NOMO-1 treated with DMSO at 0.1 percent for 48 hours (cell line): ENCODE measurements at regions not wholly inside any gene's neighbourhood (a gene's known extent, or its start where the extent isn't known, plus 50 kb on each side); places are given as distances from the start of the nearest gene placed in this dataset.

Experiments used
- DNase-seq: peaks from one replicate; lab custom pipeline; 2025; ENCODE audit not compliant: unreplicated experiment; lab: John Stamatoyannopoulos, UW

GRCh38 chr2:190807886-190808285 is 72.7 kb upstream of the GLS start:
- no peak for DNase-seq

DNA sequence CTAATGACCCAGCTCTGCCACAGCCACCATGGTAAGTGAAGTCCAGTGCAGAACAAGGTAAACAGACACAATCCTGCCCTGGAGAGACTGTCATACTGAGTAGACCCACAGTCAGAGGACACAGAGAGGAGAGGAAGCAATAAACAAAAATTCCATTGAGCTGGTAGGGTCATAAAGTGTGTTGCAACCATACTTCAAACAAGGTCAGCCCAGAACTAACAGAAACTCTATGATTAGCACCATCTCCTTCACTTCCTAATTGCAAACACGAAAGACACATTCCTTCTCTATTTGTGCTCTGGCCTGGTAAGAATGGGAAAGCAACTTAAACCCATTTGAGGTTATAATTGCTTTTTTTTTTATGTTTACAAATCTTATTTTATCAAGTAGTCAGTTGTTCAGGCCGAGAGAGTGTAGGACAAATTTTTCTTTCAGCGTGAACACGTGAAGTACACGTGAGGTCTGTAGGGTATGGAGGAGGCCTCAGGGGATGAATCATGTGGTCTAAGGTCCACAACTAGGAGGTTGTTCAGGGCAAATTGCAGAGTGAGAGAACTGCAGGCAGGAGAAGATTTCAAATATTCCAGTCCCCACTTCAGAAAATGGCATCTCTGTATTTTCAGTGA is 71.4 kb upstream of the GLS start:
- peak; percentile 85 for DNase-seq

GRCh38 chr2:190809876-190810525 is 70.6 kb upstream of the GLS start:
- DNase-seq: no peak

DNA sequence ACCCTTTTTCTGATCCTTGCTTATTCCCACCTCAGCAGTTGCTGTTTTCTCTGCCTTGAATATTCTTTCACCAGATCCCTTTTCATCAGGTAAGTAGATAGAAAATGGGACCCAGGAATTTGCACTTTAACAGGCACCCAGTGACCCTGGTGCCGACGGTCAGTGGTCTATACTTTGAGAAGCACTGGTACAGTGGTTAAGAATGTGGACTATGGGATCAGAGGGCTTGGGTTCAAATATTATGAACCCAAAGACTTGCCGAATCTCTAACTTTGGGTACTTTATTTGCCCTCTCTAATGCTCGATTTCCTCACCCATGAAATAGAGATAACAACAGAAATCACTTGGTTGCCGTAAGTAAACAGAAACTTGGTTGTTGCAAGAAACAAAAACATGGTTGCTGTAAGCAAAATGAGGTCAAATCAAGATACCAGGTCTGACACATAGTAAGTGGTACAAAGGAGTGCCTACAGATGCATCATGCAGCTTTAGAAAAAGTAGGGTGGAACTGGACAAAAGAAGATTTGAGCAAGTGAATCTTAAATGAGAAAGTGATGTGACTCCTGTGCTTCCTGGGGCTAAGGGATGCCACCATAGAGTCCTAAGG is 69.5 kb upstream of the GLS start:
- no peak for DNase-seq

- peak; percentile 52 for DNase-seq
These were observed 68.8 kb upstream of the GLS start for GRCh38 chr2:190811811-190812210.

DNA sequence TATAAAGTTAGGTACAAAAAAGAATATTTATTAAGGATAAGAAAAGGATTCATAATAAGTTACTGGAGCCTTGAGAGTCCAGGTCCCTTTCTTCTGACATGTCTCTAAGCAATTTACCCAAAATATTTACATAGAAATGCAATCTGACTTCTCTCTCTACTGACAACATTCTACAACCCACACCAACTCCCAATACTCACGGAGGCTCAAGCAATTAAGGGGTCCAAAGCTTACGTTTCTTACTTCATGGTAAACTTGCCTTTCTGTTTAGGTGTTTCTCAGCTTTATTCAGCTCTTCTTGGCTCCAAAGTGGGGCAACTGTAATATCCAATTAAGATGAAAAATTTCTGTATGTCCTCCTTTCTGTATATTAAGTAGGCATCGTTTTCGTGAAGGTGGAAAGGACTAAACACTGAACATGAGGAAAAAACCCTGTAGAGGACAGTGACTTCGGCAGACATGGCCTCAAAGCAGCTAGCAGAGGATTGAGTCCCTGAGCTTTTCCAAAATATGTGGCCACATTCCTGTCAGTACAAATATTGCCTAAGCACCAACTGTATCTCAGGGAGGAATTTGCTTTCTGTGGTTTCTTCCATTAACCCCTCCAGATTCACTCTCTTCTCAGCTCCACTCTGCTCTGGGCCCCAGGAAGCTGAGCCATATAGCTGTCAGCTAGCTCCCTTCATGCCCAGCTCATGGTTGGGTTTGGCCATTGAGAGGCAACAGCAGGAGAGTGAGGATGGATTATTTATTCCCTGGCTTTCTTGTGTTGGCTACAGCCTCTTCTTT is 67.9 kb upstream of the GLS start:
- DNase-seq: no peak

- no peak for DNase-seq
These were observed 65.4 kb upstream of the GLS start for GRCh38 chr2:190815226-190815625.

DNA sequence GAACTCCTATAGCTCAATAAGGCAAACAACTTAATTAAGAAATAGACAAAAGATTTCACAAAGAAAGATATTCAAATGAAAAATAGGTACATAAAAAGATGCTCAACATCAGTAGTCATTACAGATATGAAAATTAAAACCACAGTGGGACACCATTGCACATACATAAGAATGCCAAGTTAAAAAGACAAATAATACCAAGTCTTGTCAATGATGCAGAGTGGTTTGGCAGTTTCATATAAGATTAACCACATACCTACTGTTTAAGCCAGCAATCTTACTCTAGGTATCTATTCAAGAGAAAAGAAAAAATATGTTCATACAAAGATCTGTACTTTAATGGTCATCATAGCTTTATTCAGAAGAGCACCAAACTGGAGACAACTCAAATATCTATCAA is 63.5 kb upstream of the GLS start:
- no peak for DNase-seq

- DNase-seq: no peak
These were observed 60.8 kb upstream of the GLS start for GRCh38 chr2:190819840-190820301.

GRCh38 chr2:190820416-190820815 is 60.2 kb upstream of the GLS start:
- no peak for DNase-seq

GRCh38 chr2:190822043-190822442 is 58.6 kb upstream of the GLS start:
- no peak for DNase-seq

DNA sequence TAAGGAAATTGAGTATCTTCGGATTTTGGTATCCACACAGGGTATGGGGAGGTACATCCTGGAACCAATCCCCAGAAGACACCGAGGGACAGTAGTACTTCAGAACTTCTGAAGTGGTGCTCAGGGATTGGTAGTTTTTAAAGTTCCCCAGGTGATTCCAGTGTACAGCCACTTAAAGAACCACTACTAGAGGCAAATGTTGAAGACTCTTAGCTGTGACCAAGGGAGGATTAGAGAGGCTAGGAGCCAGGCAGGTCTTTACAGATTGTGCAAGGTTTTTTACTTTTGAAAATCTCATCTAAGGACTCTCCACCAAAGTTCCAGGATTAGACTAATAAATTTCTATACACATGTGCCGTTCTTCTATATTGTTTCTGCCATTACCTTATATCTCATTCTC is 52.9 kb upstream of the GLS start:
- DNase-seq: no peak

- DNase-seq: no peak
These were observed 51.0 kb upstream of the GLS start for GRCh38 chr2:190829642-190830041.
